ENCODE measurements at regions not wholly inside any gene's neighbourhood (a gene's known extent, or its start where the extent isn't known, plus 50 kb on each side); places are given as distances from the start of the nearest gene placed in this dataset.

DNA sequence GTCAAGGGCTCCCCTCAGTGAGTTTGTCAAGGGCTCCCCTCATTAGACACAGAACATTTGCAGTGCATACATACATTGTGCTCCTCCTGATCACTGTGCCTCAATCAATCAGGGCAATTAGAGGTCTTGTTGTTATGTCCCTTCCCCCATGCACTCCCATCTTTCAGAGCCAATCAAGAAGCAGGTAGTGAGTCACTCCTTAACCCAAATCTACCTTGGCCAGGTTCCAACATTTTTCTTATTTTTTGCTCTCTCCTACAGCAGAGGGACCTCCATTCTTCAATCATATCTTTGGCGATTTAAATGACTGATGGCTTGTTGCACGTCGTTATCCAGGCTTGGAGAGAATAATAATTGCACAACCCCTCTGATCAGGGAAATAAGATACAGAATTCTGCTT lies 409.9 kb upstream of the SPTLC3 start:
- no peak for TF ChIP-seq POLR2A (IDR thresholded peaks at IDR 0.05)
- TF ChIP-seq, protein P1, sequence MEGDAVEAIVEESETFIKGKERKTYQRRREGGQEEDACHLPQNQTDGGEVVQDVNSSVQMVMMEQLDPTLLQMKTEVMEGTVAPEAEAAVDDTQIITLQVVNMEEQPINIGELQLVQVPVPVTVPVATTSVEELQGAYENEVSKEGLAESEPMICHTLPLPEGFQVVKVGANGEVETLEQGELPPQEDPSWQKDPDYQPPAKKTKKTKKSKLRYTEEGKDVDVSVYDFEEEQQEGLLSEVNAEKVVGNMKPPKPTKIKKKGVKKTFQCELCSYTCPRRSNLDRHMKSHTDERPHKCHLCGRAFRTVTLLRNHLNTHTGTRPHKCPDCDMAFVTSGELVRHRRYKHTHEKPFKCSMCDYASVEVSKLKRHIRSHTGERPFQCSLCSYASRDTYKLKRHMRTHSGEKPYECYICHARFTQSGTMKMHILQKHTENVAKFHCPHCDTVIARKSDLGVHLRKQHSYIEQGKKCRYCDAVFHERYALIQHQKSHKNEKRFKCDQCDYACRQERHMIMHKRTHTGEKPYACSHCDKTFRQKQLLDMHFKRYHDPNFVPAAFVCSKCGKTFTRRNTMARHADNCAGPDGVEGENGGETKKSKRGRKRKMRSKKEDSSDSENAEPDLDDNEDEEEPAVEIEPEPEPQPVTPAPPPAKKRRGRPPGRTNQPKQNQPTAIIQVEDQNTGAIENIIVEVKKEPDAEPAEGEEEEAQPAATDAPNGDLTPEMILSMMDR (IDR thresholded peaks at IDR 0.05) = no peak
- no peak overlapping the region for H3K4me3 ChIP-seq (ENCODE audit: low read depth, poor library complexity, severe bottlenecking)
- DNase-seq (ENCODE audit: low spot score in 2 of 2) = no peak
- 27 to 28% methylated on average over 3 of the region's 3 CpGs for WGBS, 2 donors
- intact Hi-C loops (cut with DNase I; ENCODE audit: low total_unique reads) = no loop called here

DNA sequence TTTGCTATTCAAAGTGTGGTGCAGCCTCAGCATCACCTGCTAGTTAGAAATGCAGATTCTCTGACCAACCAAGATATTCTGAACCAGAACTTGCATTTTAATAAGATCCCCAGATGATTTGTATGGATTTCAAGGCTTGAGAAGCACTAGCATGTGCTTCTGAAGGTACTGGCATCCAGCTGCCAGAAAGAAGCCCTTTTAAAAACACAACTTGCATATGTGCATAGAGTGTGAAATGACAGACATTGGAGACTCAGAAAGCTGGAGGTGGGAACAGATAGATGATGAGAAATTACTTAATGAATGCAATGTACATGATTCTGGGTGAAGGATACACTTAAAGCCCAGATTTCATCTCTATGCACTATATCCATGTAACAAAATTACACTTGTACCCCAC lies 409.3 kb upstream of the SPTLC3 start:
- no peak overlapping the region for H3K4me3 ChIP-seq (ENCODE audit: low read depth, poor library complexity, severe bottlenecking)
- DNase-seq (ENCODE audit: low spot score in 2 of 2) = no peak
- TF ChIP-seq, protein P1 (IDR thresholded peaks at IDR 0.05) = no peak
- no peak for TF ChIP-seq POLR2A (IDR thresholded peaks at IDR 0.05)
- intact Hi-C loops (cut with DNase I; ENCODE audit: low total_unique reads) = no loop called here

DNA sequence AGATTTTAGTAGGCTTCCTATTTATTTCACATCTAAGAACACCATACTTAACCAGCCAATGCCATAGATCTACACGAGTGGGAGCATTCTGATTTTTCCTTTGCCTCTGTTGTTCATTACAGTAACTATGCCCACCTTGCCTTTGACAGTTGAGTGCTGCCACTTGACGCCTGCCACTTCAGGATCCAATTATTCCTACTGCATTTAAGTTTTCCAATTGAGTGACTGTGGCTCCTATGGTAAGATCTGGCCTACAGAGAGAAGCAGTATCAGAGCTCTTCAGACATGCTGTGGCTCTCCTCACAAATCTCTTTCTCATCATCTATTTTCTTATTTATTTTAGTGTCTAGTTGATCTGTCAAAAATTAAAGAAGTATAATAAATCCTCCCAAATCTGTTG lies 403.0 kb upstream of the SPTLC3 start:
- DNase-seq (ENCODE audit: low spot score in 2 of 2) = no peak
- TF ChIP-seq, protein P1 (IDR thresholded peaks at IDR 0.05) = no peak
- TF ChIP-seq POLR2A (IDR thresholded peaks at IDR 0.05) = no peak
- H3K4me3 ChIP-seq (ENCODE audit: low read depth, poor library complexity, severe bottlenecking) = no peak overlapping the region
- intact Hi-C loops (cut with DNase I; ENCODE audit: low total_unique reads) = no loop called here
- WGBS, 2 donors = 68 to 87% methylated on average over 2 of the region's 2 CpGs

GRCh38 chr20:12610871-12611270 lies 397.9 kb upstream of the SPTLC3 start:
- H3K4me3 ChIP-seq (ENCODE audit: low read depth, poor library complexity, severe bottlenecking) = no peak overlapping the region
- no peak for TF ChIP-seq POLR2A (IDR thresholded peaks at IDR 0.05)
- TF ChIP-seq, protein P1 (IDR thresholded peaks at IDR 0.05) = no peak
- intact Hi-C loops (cut with DNase I; ENCODE audit: low total_unique reads) = no loop called here
- 54 to 62% methylated on average over 1 of the region's 1 CpG for WGBS, 2 donors
- no peak for DNase-seq (ENCODE audit: low spot score in 2 of 2)

DNA sequence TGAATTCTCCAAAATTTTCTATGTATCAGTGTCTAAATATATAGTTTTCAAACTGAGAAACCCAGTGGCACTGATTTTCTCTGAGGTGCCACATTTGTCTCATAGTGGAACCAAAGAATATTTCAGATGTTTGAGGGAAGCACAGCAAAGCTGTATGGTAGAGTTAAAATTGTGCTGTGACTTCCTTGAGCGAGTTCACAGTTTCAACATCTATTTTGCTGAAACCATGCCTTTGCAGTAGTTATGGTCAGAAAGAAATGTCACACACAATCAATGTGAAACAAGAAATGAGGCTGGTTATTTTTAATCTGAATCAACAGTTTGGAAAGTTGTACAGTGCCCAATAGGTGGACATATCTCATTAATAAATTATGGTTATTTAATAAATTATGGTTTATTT lies 394.0 kb upstream of the SPTLC3 start:
- TF ChIP-seq, protein P1 (IDR thresholded peaks at IDR 0.05) = no peak
- no peak for TF ChIP-seq POLR2A (IDR thresholded peaks at IDR 0.05)
- intact Hi-C loops (cut with DNase I; ENCODE audit: low total_unique reads) = no loop called here
- WGBS, 2 donors = 81 to 93% methylated on average over 1 of the region's 1 CpG
- no peak for DNase-seq (ENCODE audit: low spot score in 2 of 2)
- H3K4me3 ChIP-seq (ENCODE audit: low read depth, poor library complexity, severe bottlenecking) = no peak overlapping the region

DNA sequence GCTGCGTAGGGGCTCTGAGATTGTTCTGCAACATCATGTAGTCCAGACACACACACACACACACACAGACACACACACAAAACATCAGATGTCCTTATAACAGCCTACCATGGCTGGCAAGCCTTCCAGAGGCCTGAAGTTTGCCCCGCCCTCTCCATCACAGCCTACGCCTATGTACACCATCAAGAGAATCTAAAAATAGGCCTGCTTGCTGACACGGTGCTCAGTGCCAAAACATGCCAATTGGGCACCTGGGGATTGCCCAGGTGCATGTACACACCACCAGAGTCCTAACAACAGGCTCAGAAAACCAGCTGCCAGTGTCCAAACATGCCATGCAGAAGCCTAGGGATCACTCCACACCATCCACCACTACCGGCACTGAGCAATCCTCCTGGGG lies 391.7 kb upstream of the SPTLC3 start:
- 73 to 81% methylated on average over 5 of the region's 5 CpGs for WGBS, 2 donors
- H3K4me3 ChIP-seq (ENCODE audit: low read depth, poor library complexity, severe bottlenecking) = no peak overlapping the region
- DNase-seq (ENCODE audit: low spot score in 2 of 2) = no peak
- intact Hi-C loops (cut with DNase I; ENCODE audit: low total_unique reads) = no loop called here
- no peak for TF ChIP-seq POLR2A (IDR thresholded peaks at IDR 0.05)
- TF ChIP-seq, protein P1 (IDR thresholded peaks at IDR 0.05) = no peak

Measured in lower leg skin (tissue), 4 donors.